ENCODE measurements at regions not wholly inside any gene's neighbourhood (a gene's known extent, or its start where the extent isn't known, plus 50 kb on each side); places are given as distances from the start of the nearest gene placed in this dataset.

- 40 to 41% methylated on average over 5 of the region's 6 CpGs for WGBS, 2 experiments
- Histone ChIP-seq H3K27ac (ENCODE audit: insufficient read depth, low read depth, low read length, poor library complexity, severe bottlenecking) (no peak overlapping the region), H3K27me3 (ENCODE audit: control insufficient read depth, insufficient read depth, low read length, poor library complexity, severe bottlenecking) (no peaks in the 10 kb centered on the region), H3K4me1 (ENCODE audit: control insufficient read depth, insufficient read depth, low read length) (no peaks in the 10 kb centered on the region), H3K4me3 (ENCODE audit: insufficient read depth, low read depth, low read length) (no peak overlapping the region), H3K36me3 (ENCODE audit: control insufficient read depth, insufficient read depth, low read length) (no peaks in the 10 kb centered on the region), H3K9me3 (ENCODE audit: control insufficient read depth, low read length) (no peaks in the 10 kb centered on the region)
Observed at GRCh38 chr1:72915581-72915980, 633.2 kb upstream of the NEGR1 start.

GRCh38 chr1:72911656-72912055 lies 629.3 kb upstream of the NEGR1 start:
- Histone ChIP-seq H3K9me3 (ENCODE audit: control insufficient read depth, low read length) (no peaks in the 10 kb centered on the region), H3K27me3 (ENCODE audit: control insufficient read depth, insufficient read depth, low read length, poor library complexity, severe bottlenecking) (no peaks in the 10 kb centered on the region), H3K4me3 (ENCODE audit: insufficient read depth, low read depth, low read length) (no peak overlapping the region), H3K4me1 (ENCODE audit: control insufficient read depth, insufficient read depth, low read length) (no peaks in the 10 kb centered on the region), H3K36me3 (ENCODE audit: control insufficient read depth, insufficient read depth, low read length) (no peaks in the 10 kb centered on the region), H3K27ac (ENCODE audit: insufficient read depth, low read depth, low read length, poor library complexity, severe bottlenecking) (no peak overlapping the region)
- 84 to 98% methylated on average over 3 of the region's 3 CpGs for WGBS, 2 experiments

GRCh38 chr1:72896256-72896655 lies 613.9 kb upstream of the NEGR1 start:
- H3K36me3 ChIP-seq (ENCODE audit: control insufficient read depth, insufficient read depth, low read length): no peaks in the 10 kb centered on the region
- no peak overlapping the region for H3K4me3 ChIP-seq (ENCODE audit: insufficient read depth, low read depth, low read length)
- H3K9me3 ChIP-seq (ENCODE audit: control insufficient read depth, low read length): no peaks in the 10 kb centered on the region
- no peaks in the 10 kb centered on the region for H3K4me1 ChIP-seq (ENCODE audit: control insufficient read depth, insufficient read depth, low read length)
- no peaks in the 10 kb centered on the region for H3K27me3 ChIP-seq (ENCODE audit: control insufficient read depth, insufficient read depth, low read length, poor library complexity, severe bottlenecking)
- no peak overlapping the region for H3K27ac ChIP-seq (ENCODE audit: insufficient read depth, low read depth, low read length, poor library complexity, severe bottlenecking)

- Histone ChIP-seq H3K27ac (ENCODE audit: insufficient read depth, low read depth, low read length, poor library complexity, severe bottlenecking) (no peak overlapping the region), H3K27me3 (ENCODE audit: control insufficient read depth, insufficient read depth, low read length, poor library complexity, severe bottlenecking) (no peaks in the 10 kb centered on the region), H3K4me3 (ENCODE audit: insufficient read depth, low read depth, low read length) (no peak overlapping the region), H3K36me3 (ENCODE audit: control insufficient read depth, insufficient read depth, low read length) (no peaks in the 10 kb centered on the region), H3K4me1 (ENCODE audit: control insufficient read depth, insufficient read depth, low read length) (no peaks in the 10 kb centered on the region), H3K9me3 (ENCODE audit: control insufficient read depth, low read length) (no peaks in the 10 kb centered on the region)
- WGBS, 2 experiments: 86% methylated on average over 1 of the region's 1 CpG; no CpG with 5 or more reads in 1 of the 2 experiments
Observed at GRCh38 chr1:72892461-72892860, 610.1 kb upstream of the NEGR1 start.

- Histone ChIP-seq H3K9me3 (ENCODE audit: control insufficient read depth, low read length) (no peaks in the 10 kb centered on the region), H3K36me3 (ENCODE audit: control insufficient read depth, insufficient read depth, low read length) (no peaks in the 10 kb centered on the region), H3K4me3 (ENCODE audit: insufficient read depth, low read depth, low read length) (no peak overlapping the region), H3K4me1 (ENCODE audit: control insufficient read depth, insufficient read depth, low read length) (no peaks in the 10 kb centered on the region), H3K27ac (ENCODE audit: insufficient read depth, low read depth, low read length, poor library complexity, severe bottlenecking) (no peak overlapping the region), H3K27me3 (ENCODE audit: control insufficient read depth, insufficient read depth, low read length, poor library complexity, severe bottlenecking) (no peaks in the 10 kb centered on the region)
- WGBS, 2 experiments: 94 to 97% methylated on average over 6 of the region's 6 CpGs
Observed at GRCh38 chr1:72891976-72892375, 609.6 kb upstream of the NEGR1 start.

- Histone ChIP-seq H3K27ac (ENCODE audit: insufficient read depth, low read depth, low read length, poor library complexity, severe bottlenecking) (no peak overlapping the region), H3K4me1 (ENCODE audit: control insufficient read depth, insufficient read depth, low read length) (no peaks in the 10 kb centered on the region), H3K9me3 (ENCODE audit: control insufficient read depth, low read length) (no peaks in the 10 kb centered on the region), H3K27me3 (ENCODE audit: control insufficient read depth, insufficient read depth, low read length, poor library complexity, severe bottlenecking) (no peaks in the 10 kb centered on the region), H3K4me3 (ENCODE audit: insufficient read depth, low read depth, low read length) (no peak overlapping the region), H3K36me3 (ENCODE audit: control insufficient read depth, insufficient read depth, low read length) (no peaks in the 10 kb centered on the region)
- 71 to 87% methylated on average over 1 of the region's 1 CpG for WGBS, 2 experiments
Observed at GRCh38 chr1:72885841-72886240, 603.5 kb upstream of the NEGR1 start.

- WGBS, 2 experiments: 64 to 75% methylated on average over 1 of the region's 1 CpG
- Histone ChIP-seq H3K36me3 (ENCODE audit: control insufficient read depth, insufficient read depth, low read length) (no peaks in the 10 kb centered on the region), H3K4me3 (ENCODE audit: insufficient read depth, low read depth, low read length) (no peak overlapping the region), H3K4me1 (ENCODE audit: control insufficient read depth, insufficient read depth, low read length) (no peaks in the 10 kb centered on the region), H3K27me3 (ENCODE audit: control insufficient read depth, insufficient read depth, low read length, poor library complexity, severe bottlenecking) (no peaks in the 10 kb centered on the region), H3K9me3 (ENCODE audit: control insufficient read depth, low read length) (no peaks in the 10 kb centered on the region), H3K27ac (ENCODE audit: insufficient read depth, low read depth, low read length, poor library complexity, severe bottlenecking) (no peak overlapping the region)
Observed at GRCh38 chr1:72885017-72885416, 602.7 kb upstream of the NEGR1 start.

- Histone ChIP-seq H3K27ac (ENCODE audit: insufficient read depth, low read depth, low read length, poor library complexity, severe bottlenecking) (no peak overlapping the region), H3K4me1 (ENCODE audit: control insufficient read depth, insufficient read depth, low read length) (no peaks in the 10 kb centered on the region), H3K4me3 (ENCODE audit: insufficient read depth, low read depth, low read length) (no peak overlapping the region), H3K27me3 (ENCODE audit: control insufficient read depth, insufficient read depth, low read length, poor library complexity, severe bottlenecking) (no peaks in the 10 kb centered on the region), H3K9me3 (ENCODE audit: control insufficient read depth, low read length) (no peaks in the 10 kb centered on the region), H3K36me3 (ENCODE audit: control insufficient read depth, insufficient read depth, low read length) (no peaks in the 10 kb centered on the region)
Observed at GRCh38 chr1:72869873-72870272, 587.5 kb upstream of the NEGR1 start.

GRCh38 chr1:72869441-72869840 lies 587.1 kb upstream of the NEGR1 start:
- H3K27ac ChIP-seq (ENCODE audit: insufficient read depth, low read depth, low read length, poor library complexity, severe bottlenecking): no peak overlapping the region
- no peaks in the 10 kb centered on the region for H3K9me3 ChIP-seq (ENCODE audit: control insufficient read depth, low read length)
- H3K4me3 ChIP-seq (ENCODE audit: insufficient read depth, low read depth, low read length): no peak overlapping the region
- H3K27me3 ChIP-seq (ENCODE audit: control insufficient read depth, insufficient read depth, low read length, poor library complexity, severe bottlenecking): no peaks in the 10 kb centered on the region
- H3K4me1 ChIP-seq (ENCODE audit: control insufficient read depth, insufficient read depth, low read length): no peaks in the 10 kb centered on the region
- no peaks in the 10 kb centered on the region for H3K36me3 ChIP-seq (ENCODE audit: control insufficient read depth, insufficient read depth, low read length)

- WGBS, 2 experiments: 64 to 66% methylated on average over 4 of the region's 4 CpGs
- Histone ChIP-seq H3K27ac (ENCODE audit: insufficient read depth, low read depth, low read length, poor library complexity, severe bottlenecking) (no peak overlapping the region), H3K4me1 (ENCODE audit: control insufficient read depth, insufficient read depth, low read length) (peaks cover 6% of the 10 kb centered on the region), H3K9me3 (ENCODE audit: control insufficient read depth, low read length) (no peaks in the 10 kb centered on the region), H3K36me3 (ENCODE audit: control insufficient read depth, insufficient read depth, low read length) (no peaks in the 10 kb centered on the region), H3K4me3 (ENCODE audit: insufficient read depth, low read depth, low read length) (no peak overlapping the region), H3K27me3 (ENCODE audit: control insufficient read depth, insufficient read depth, low read length, poor library complexity, severe bottlenecking) (no peaks in the 10 kb centered on the region)
Observed at GRCh38 chr1:72851597-72851996, 569.3 kb upstream of the NEGR1 start.

- H3K4me3 ChIP-seq (ENCODE audit: insufficient read depth, low read depth, low read length): no peak overlapping the region
- H3K27me3 ChIP-seq (ENCODE audit: control insufficient read depth, insufficient read depth, low read length, poor library complexity, severe bottlenecking): no peaks in the 10 kb centered on the region
- no peaks in the 10 kb centered on the region for H3K9me3 ChIP-seq (ENCODE audit: control insufficient read depth, low read length)
- peaks cover 6% of the 10 kb centered on the region for H3K4me1 ChIP-seq (ENCODE audit: control insufficient read depth, insufficient read depth, low read length)
- no peaks in the 10 kb centered on the region for H3K36me3 ChIP-seq (ENCODE audit: control insufficient read depth, insufficient read depth, low read length)
- 100% methylated on average over 1 to 3 of the region's 3 CpGs for WGBS, 2 experiments
- no peak overlapping the region for H3K27ac ChIP-seq (ENCODE audit: insufficient read depth, low read depth, low read length, poor library complexity, severe bottlenecking)
Observed at GRCh38 chr1:72848997-72849396, 566.7 kb upstream of the NEGR1 start.

Data from ectodermal cell (in vitro differentiated cells).